Esophagus squamous epithelium (tissue), 4 donors: ENCODE measurements at regions not wholly inside any gene's neighbourhood (a gene's known extent, or its start where the extent isn't known, plus 50 kb on each side); places are given as distances from the start of the nearest gene placed in this dataset.

Source experiments
- CTCF ChIP-seq, 6 experiments: fragments of 450-650 bp in 4 of 6; fragments of 200-600 bp in 2 of 6; sonication (generic) in 2 of 6; IDR thresholded peaks; one replicate each; pipeline ENCODE4 v1.5.1; 2016 to 2019; ENCODE audit warnings: antibody characterized with exemption in 6 of 6, mild to moderate bottlenecking in 4 of 6, moderate library complexity in 4 of 6
- POLR2A ChIP-seq, 4 donors: fragments of 450-650 bp; IDR thresholded peaks; one replicate each; pipeline ENCODE4 v1.6.1; 2017; ENCODE audit warnings: antibody characterized with exemption in 4 of 4, mild to moderate bottlenecking in 4 of 4, moderate library complexity in 3 of 4

- TF ChIP-seq CTCF (IDR thresholded peaks at IDR 0.05), result no peak
- TF ChIP-seq POLR2A (IDR thresholded peaks at IDR 0.05), result no peak
These were observed 474.6 kb downstream of the PCNX1 start for GRCh38 chr14:71381814-71382213.
